AG04450 (cell line): ENCODE measurements at regions not wholly inside any gene's neighbourhood (a gene's known extent, or its start where the extent isn't known, plus 50 kb on each side); places are given as distances from the start of the nearest gene placed in this dataset.

Experiments
- CTCF ChIA-PET: fragments of 300-600, 350-600 bp; formaldehyde crosslinking; extraction: SDS; loops from one replicate; lab custom pipeline; 2022; ENCODE audit warnings: antibody characterized with exemption, inconsistent platforms; lab: Charles Lee
- POLR2A ChIA-PET: fragments of 350-600 bp; formaldehyde crosslinking; extraction: SDS; loops from one replicate; lab custom pipeline; 2021; ENCODE audit warnings: antibody characterized with exemption, inconsistent platforms; lab: Yijun Ruan, JAX
- DNase-seq: peaks from one replicate; pipeline ENCODE4 v3.0.0-alpha.2; 2011; ENCODE audit warnings: low read depth, low spot score
- H3K27ac ChIP-seq: one replicate; pipeline ENCODE4 v1.5.1; 2012; ENCODE audit warnings: low read depth, low read length, control low read depth
- H3K27me3 ChIP-seq: one replicate; pipeline ENCODE4 v1.6.0; 2012; ENCODE audit warnings: low read length; ENCODE audit not compliant: control insufficient read depth, insufficient read depth
- H3K4me3 ChIP-seq: 2 replicates; pipeline ENCODE4 v1.5.1; 2011; ENCODE audit warnings: mild to moderate bottlenecking, low read depth, low read length, control low read depth
- H3K9me3 ChIP-seq: 2 replicates; pipeline ENCODE4 v1.5.1; 2012; ENCODE audit warnings: low read length; ENCODE audit not compliant: control insufficient read depth, insufficient read depth
- TF ChIP-seq, protein P1 (sequence below): IDR thresholded peaks from 2 replicates; pipeline ENCODE4 v1.5.1; 2011; ENCODE audit warnings: low read depth, low read length, control low read depth, inconsistent platforms

DNA sequence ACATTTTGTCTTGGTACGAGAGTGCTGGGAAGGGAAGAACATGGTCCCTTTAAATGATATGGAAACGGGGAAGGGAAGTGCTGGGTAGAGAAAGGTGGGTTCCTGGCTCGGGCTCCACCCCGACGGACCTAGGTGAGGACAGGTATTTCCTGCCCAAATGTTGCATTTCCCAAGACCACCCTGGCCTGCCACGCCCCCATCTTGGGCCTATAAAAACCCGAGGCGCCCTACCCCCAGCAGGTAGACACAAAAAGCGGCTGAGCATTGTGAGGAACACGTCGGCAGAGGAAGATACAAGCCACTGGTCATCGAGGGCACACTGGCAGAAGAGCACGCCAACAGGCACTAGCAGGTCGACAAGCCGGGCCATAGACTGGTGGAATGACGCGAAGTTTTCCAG is 99.4 kb downstream of the AASDHPPT start:
- Histone ChIP-seq H3K9me3 (no peaks in the 10 kb centered on the region), H3K27me3 (no peaks in the 10 kb centered on the region), H3K4me3 (no peak overlapping the region), H3K27ac (no peak overlapping the region)
- no peak for DNase-seq
- TF ChIP-seq, protein P1, sequence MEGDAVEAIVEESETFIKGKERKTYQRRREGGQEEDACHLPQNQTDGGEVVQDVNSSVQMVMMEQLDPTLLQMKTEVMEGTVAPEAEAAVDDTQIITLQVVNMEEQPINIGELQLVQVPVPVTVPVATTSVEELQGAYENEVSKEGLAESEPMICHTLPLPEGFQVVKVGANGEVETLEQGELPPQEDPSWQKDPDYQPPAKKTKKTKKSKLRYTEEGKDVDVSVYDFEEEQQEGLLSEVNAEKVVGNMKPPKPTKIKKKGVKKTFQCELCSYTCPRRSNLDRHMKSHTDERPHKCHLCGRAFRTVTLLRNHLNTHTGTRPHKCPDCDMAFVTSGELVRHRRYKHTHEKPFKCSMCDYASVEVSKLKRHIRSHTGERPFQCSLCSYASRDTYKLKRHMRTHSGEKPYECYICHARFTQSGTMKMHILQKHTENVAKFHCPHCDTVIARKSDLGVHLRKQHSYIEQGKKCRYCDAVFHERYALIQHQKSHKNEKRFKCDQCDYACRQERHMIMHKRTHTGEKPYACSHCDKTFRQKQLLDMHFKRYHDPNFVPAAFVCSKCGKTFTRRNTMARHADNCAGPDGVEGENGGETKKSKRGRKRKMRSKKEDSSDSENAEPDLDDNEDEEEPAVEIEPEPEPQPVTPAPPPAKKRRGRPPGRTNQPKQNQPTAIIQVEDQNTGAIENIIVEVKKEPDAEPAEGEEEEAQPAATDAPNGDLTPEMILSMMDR, result no peak
- CTCF ChIA-PET, result no interaction called here
- POLR2A ChIA-PET, result no interaction called here

DNA sequence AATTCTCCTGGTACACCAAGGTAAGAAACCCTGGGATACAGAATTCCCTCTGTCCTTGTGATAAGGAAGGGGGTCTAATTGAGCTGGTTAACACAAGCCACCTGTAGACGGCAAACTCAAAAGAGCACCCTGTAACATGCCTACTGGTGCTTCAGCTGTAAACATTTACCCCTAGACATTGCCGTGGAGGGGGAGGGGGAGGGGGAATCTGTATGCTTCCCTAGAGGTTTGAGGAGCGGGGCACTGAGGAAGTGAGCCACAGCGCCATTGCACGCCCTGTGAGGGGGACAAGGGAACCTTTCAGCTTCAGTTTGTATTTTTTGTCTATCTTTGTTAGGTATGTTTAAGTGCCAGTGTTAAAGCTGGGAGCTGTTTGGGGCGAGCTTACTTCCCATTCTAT is 99.8 kb downstream of the AASDHPPT start:
- Histone ChIP-seq H3K27me3 (no peaks in the 10 kb centered on the region), H3K4me3 (no peak overlapping the region), H3K27ac (no peak overlapping the region), H3K9me3 (no peaks in the 10 kb centered on the region)
- POLR2A ChIA-PET, result no interaction called here
- CTCF ChIA-PET, result no interaction called here
- no peak for DNase-seq
- TF ChIP-seq, protein P1, result no peak

DNA sequence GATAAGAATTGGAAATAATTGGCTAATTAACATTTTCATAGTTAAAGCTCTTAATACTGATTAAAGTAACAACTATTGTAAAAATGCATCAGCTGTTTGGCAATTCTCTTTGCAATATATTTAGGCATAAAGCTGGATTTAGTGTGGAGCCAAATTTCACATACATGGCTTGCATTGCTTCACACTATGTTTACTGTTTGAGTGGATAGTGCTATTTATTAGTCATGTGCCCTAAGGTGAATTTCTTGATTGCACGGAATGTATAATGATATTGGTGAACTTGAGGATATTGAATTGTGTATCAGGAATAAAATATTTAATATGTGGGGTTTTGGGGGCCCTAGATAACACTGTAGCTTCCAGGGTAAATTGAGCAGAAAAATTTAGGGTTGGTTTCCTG is 100.9 kb downstream of the AASDHPPT start:
- H3K9me3 ChIP-seq, result no peaks in the 10 kb centered on the region
- no peak overlapping the region for H3K27ac ChIP-seq
- POLR2A ChIA-PET, result no interaction called here
- DNase-seq, result no peak
- CTCF ChIA-PET, result no interaction called here
- H3K4me3 ChIP-seq, result no peak overlapping the region
- TF ChIP-seq, protein P1, result no peak
- H3K27me3 ChIP-seq, result no peaks in the 10 kb centered on the region

DNA sequence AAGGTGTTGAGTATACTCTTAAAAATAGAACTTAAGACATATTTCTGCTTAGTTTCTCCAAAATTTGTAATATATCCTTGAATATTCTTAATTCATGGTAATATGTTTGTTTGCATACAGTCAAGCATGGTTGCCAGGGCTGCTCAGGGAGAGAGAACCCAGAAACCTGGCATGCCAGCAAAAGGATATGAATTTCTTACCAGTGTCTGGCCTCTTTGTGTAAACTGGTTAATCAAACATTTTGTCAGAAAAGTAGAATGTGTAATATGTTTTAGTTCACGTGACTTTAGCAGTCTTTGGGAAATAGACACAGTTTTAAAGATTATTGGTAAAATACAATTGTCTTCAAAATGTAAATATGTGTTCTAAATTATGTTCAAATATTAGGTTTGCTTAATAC is 101.6 kb downstream of the AASDHPPT start:
- POLR2A ChIA-PET, result no interaction called here
- CTCF ChIA-PET, result no interaction called here
- H3K27me3 ChIP-seq, result no peaks in the 10 kb centered on the region
- no peaks in the 10 kb centered on the region for H3K9me3 ChIP-seq
- DNase-seq, result no peak
- no peak overlapping the region for H3K27ac ChIP-seq
- no peak overlapping the region for H3K4me3 ChIP-seq
- TF ChIP-seq, protein P1, result no peak

DNA sequence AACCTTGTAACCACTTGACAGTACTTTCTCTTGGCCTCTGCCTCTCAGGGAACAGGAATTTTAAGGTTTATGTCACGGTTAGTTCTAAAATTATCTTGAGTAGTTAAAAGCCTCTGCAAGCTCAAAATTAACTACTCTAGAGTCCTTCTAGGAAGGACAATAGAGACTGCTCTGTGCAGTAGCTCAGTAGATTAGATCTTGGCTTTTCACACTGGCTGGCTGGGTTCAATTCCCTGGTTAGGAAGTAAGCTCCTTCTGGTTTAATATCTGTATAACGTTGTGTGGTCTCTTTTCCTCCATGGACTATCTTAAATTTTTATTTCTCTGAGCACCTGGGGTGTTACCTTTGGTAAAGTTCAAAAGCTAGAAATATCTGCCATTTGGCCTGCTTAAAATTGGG is 109.2 kb downstream of the AASDHPPT start:
- ChIA-PET POLR2A (no interaction called here), CTCF (interaction anchor here (1.2 kb wide), 1 partner anchor 31 kb away, joined by 4 read pairs; no protein-coding TSS in a partner anchor)
- H3K27me3 ChIP-seq, result no peaks in the 10 kb centered on the region
- H3K4me3 ChIP-seq, result no peak overlapping the region
- TF ChIP-seq, protein P1, result no peak
- DNase-seq, result no peak
- H3K9me3 ChIP-seq, result peaks cover 3% of the 10 kb centered on the region; the same call in 1 of the 2 replicates
- H3K27ac ChIP-seq, result no peak overlapping the region
